ENCODE measurements at regions not wholly inside any gene's neighbourhood (a gene's known extent, or its start where the extent isn't known, plus 50 kb on each side); places are given as distances from the start of the nearest gene placed in this dataset.

- ATAC-seq (no peak), FAIRE-seq (no peak), DNase-seq (ENCODE audit: extremely low read depth in 1 of 4, low spot score in 3 of 4) (no peak)
- BruUV-seq (replicated peaks): no TSS peak
- ChIA-PET CTCF (ENCODE audit: low intra/inter-chr PET ratio) (interaction anchor here (0.6 kb wide), 1 partner anchor 105 kb away, joined by 3 read pairs; no protein-coding TSS in a partner anchor), POLR2A (no interaction called here)
- H3K79me2 ChIP-seq (ENCODE audit: control insufficient read depth, insufficient read depth, low read length): no peaks in the 10 kb centered on the region
- H3K4me1 ChIP-seq (replicated peaks in 1 of 2; ENCODE audit: control insufficient read depth in 2 of 2, insufficient read depth in 2 of 2, low read length in 2 of 2): no peaks in the 10 kb centered on the region
- H3K27ac ChIP-seq (ENCODE audit: extremely low read depth, low read depth, low read length): no peak overlapping the region
- H3K9ac ChIP-seq (ENCODE audit: insufficient read depth in 1 of 2, low read depth in 2 of 2, low read length in 2 of 2): no peak overlapping the region
- no peaks in the 10 kb centered on the region for H3K27me3 ChIP-seq (ENCODE audit: control insufficient read depth in 2 of 2, insufficient read depth in 2 of 2, low read length in 2 of 2)
- H3K9me1 ChIP-seq (ENCODE audit: control insufficient read depth, insufficient read depth, low read length): no peaks in the 10 kb centered on the region
- no peak overlapping the region for H2AFZ ChIP-seq (ENCODE audit: low read depth, low read length)
- H3K36me3 ChIP-seq (ENCODE audit: control insufficient read depth, insufficient read depth, low read length): no peaks in the 10 kb centered on the region
- intact Hi-C loops (cut with micrococcal nuclease): no loop called here
- no peak overlapping the region for H3K4me2 ChIP-seq (ENCODE audit: insufficient read depth, low read length)
- no peaks in the 10 kb centered on the region; the same call in 1 of the 2 replicates for H3K9me3 ChIP-seq (replicated peaks; ENCODE audit: control insufficient read depth, insufficient read depth, low read depth, low read length)
- 17% methylated on average over 1 of the region's 1 CpG for WGBS (ENCODE audit: insufficient coverage, low coverage, missing lambda C conversion rate)
- H3K4me3 ChIP-seq: no peak overlapping the region
- in situ Hi-C loops (cut with MboI): no loop called here
- no peaks in the 10 kb centered on the region for H4K20me1 ChIP-seq (replicated peaks; ENCODE audit: control insufficient read depth, insufficient read depth, low read length)
- no peak for TF ChIP-seq SETDB1 (IDR thresholded peaks at IDR 0.05; ENCODE audit: low read length)
- TF ChIP-seq ZBTB26 (CRISPR knock-in tag; IDR thresholded peaks at IDR 0.05): no peak
- no peak for TF ChIP-seq POU5F1 (IDR thresholded peaks at IDR 0.05; ENCODE audit: borderline replicate concordance, low read depth, low read length, partially characterized antibody)
- no peak for TF ChIP-seq ZNF551 (CRISPR knock-in tag; IDR thresholded peaks at IDR 0.05)
- no peak for TF ChIP-seq ARID3B (CRISPR knock-in tag; IDR thresholded peaks at IDR 0.05; ENCODE audit: borderline replicate concordance)
- TF ChIP-seq HDAC6 (IDR thresholded peaks at IDR 0.05; ENCODE audit: low read depth, low read length): no peak
- TF ChIP-seq CREB5 (CRISPR knock-in tag; IDR thresholded peaks at IDR 0.05): no peak
- no peak for TF ChIP-seq TSHZ1 (CRISPR knock-in tag; IDR thresholded peaks at IDR 0.05)
- TF ChIP-seq RNF219 (CRISPR knock-in tag; IDR thresholded peaks at IDR 0.05): no peak
Observed at GRCh38 chr14:28820677-28821076, 54.1 kb downstream of the FOXG1 start.
